Lung (tissue), 11 donors: ENCODE measurements at regions not wholly inside any gene's neighbourhood (a gene's known extent, or its start where the extent isn't known, plus 50 kb on each side); places are given as distances from the start of the nearest gene placed in this dataset.

ENCODE experiments used
- ATAC-seq: fragments of 200-7000 bp; cut with Tn5 transposase; one replicate; pipeline ENCODE4 v1.9.1; 2020; ENCODE audit warnings: moderate number of reproducible peaks; ENCODE audit not compliant: insufficient read depth, low FRiP score
- DNase-seq, 3 donors: peaks; one replicate each; pipeline ENCODE4 v3.0.0-alpha.2; 2013 to 2017
- H3K27ac ChIP-seq, 2 donors: one replicate each; pipeline ENCODE4 v1.5.1; 2013; ENCODE audit warnings: mild to moderate bottlenecking in 2 of 2, moderate library complexity in 2 of 2, control low read depth in 1 of 2, inconsistent platforms in 1 of 2, low read depth in 1 of 2, low read length in 1 of 2
- H3K27me3 ChIP-seq, 3 donors: one replicate each; pipeline ENCODE4 v1.5.1; 2013; ENCODE audit warnings: low read length in 2 of 3; ENCODE audit not compliant: control insufficient read depth in 3 of 3, insufficient read depth in 3 of 3
- H3K36me3 ChIP-seq, 4 donors: one replicate each; pipeline ENCODE4 v1.5.1; 2013; ENCODE audit warnings: low read length in 4 of 4, mild to moderate bottlenecking in 1 of 4, moderate library complexity in 1 of 4; ENCODE audit not compliant: control insufficient read depth in 4 of 4, insufficient read depth in 4 of 4
- H3K4me1 ChIP-seq, 5 donors: one replicate each; pipeline ENCODE4 v1.5.1; 2013; ENCODE audit warnings: low read length in 5 of 5, mild to moderate bottlenecking in 2 of 5, moderate library complexity in 1 of 5; ENCODE audit not compliant: control insufficient read depth in 5 of 5, insufficient read depth in 5 of 5
- H3K4me3 ChIP-seq: one replicate; pipeline ENCODE4 v1.5.1; 2013; ENCODE audit warnings: mild to moderate bottlenecking, control low read depth, moderate library complexity
- H3K9ac ChIP-seq, 2 donors: one replicate each; pipeline ENCODE4 v1.5.1; 2013; ENCODE audit warnings: low read length in 2 of 2, control low read depth in 1 of 2; ENCODE audit not compliant: insufficient read depth in 1 of 2
- H3K9me3 ChIP-seq, 4 donors: one replicate each; pipeline ENCODE4 v1.5.1; 2013; ENCODE audit warnings: low read length in 3 of 4, mild to moderate bottlenecking in 1 of 4, moderate library complexity in 1 of 4; ENCODE audit not compliant: control insufficient read depth in 4 of 4, insufficient read depth in 3 of 4
- CTCF ChIP-seq: IDR thresholded peaks from 2 replicates; pipeline ENCODE4 v1.5.1; 2012; ENCODE audit warnings: mild to moderate bottlenecking; ENCODE audit errors: control extremely low read depth, extremely low read depth
- whole genome bisulfite sequencing, 2 donors: extraction: QIAGEN DNeasy Blood & Tissue Kit; methylation state at CpG; one replicate each; pipeline ENCODE4 v1.1.7; 2013; 5-methylcytosine and 5-hydroxymethylcytosine counted together
- donor health status: control.
- donor health status: control.
- donor health status: Bipolar disorder and iron deficiency.
- donor health status: healthy.
- donor health status: DM: yes; HTN: yes; CAD: no.

- DNase-seq (peak in 2 of 3 donors; percentile 32 to 62), ATAC-seq (peak; percentile 38)
- no peak overlapping the region for H3K4me3 ChIP-seq
- 37 to 72% methylated on average over 6 of the region's 6 CpGs for WGBS, 2 donors
- no peak for TF ChIP-seq CTCF
- H3K4me1 ChIP-seq, result peaks cover 6 to 20% (median 14%) of the 10 kb centered on the region in 5 donors
- no peaks in the 10 kb centered on the region for H3K36me3 ChIP-seq
- H3K27ac ChIP-seq, result peak overlapping the region in 1 of 2 donors; percentile 54
- peak overlapping the region in 1 of 2 donors; percentile 43 for H3K9ac ChIP-seq
- no peaks in the 10 kb centered on the region for H3K27me3 ChIP-seq
- no peaks in the 10 kb centered on the region for H3K9me3 ChIP-seq
These were observed 60.1 kb upstream of the ITGA1 start for GRCh38 chr5:52727576-52727975.

- TF ChIP-seq CTCF, result no peak
- no peak overlapping the region for H3K4me3 ChIP-seq
- H3K9ac ChIP-seq, result peak overlapping the region in 1 of 2 donors; percentile 43
- no peaks in the 10 kb centered on the region for H3K36me3 ChIP-seq
- WGBS, 2 donors, result 90 to 91% methylated on average over 3 of the region's 3 CpGs
- no peaks in the 10 kb centered on the region for H3K27me3 ChIP-seq
- ATAC-seq (no peak), DNase-seq (no peak)
- no peak overlapping the region for H3K27ac ChIP-seq
- H3K9me3 ChIP-seq, result no peaks in the 10 kb centered on the region
- H3K4me1 ChIP-seq, result peaks cover 6 to 20% (median 14%) of the 10 kb centered on the region in 5 donors
These were observed 59.5 kb upstream of the ITGA1 start for GRCh38 chr5:52728224-52728623.

- TF ChIP-seq CTCF, result no peak
- H3K36me3 ChIP-seq, result no peaks in the 10 kb centered on the region
- peak overlapping the region in 1 of 2 donors; percentile 9 for H3K9ac ChIP-seq
- 70 to 86% methylated on average over 5 of the region's 5 CpGs for WGBS, 2 donors
- ATAC-seq, result no peak
- H3K9me3 ChIP-seq, result no peaks in the 10 kb centered on the region
- H3K4me1 ChIP-seq, result peaks cover 6 to 20% (median 14%) of the 10 kb centered on the region in 5 donors
- H3K27ac ChIP-seq, result no peak overlapping the region
- no peak overlapping the region for H3K4me3 ChIP-seq
- H3K27me3 ChIP-seq, result no peaks in the 10 kb centered on the region
- DNase-seq, result no peak
These were observed 59.0 kb upstream of the ITGA1 start for GRCh38 chr5:52728686-52729085.
